ENCODE measurements at regions not wholly inside any gene's neighbourhood (a gene's known extent, or its start where the extent isn't known, plus 50 kb on each side); places are given as distances from the start of the nearest gene placed in this dataset.

- TF ChIP-seq CTCF (IDR thresholded peaks at IDR 0.05 in 4 of 5, conservative IDR thresholded peaks at IDR 0.05 in 1 of 5), result no peak
- no peak for TF ChIP-seq POLR2A (IDR thresholded peaks at IDR 0.05)
Observed at GRCh38 chr1:213481395-213481794, 430.4 kb downstream of the RPS6KC1 start.
